ENCODE measurements at regions not wholly inside any gene's neighbourhood (a gene's known extent, or its start where the extent isn't known, plus 50 kb on each side); places are given as distances from the start of the nearest gene placed in this dataset.

GRCh38 chr15:99455789-99456160, 110.0 kb upstream of the MEF2A start:
- TF ChIP-seq POLR2A (IDR thresholded peaks at IDR 0.05; ENCODE audit: low read depth, low read length) (no peak), POLR2AphosphoS5 (IDR thresholded peaks at IDR 0.05; ENCODE audit: low read depth, low read length) (no peak), TAF1 (IDR thresholded peaks at IDR 0.05; ENCODE audit: low read depth, low read length) (no peak)
